ENCODE measurements at regions not wholly inside any gene's neighbourhood (a gene's known extent, or its start where the extent isn't known, plus 50 kb on each side); places are given as distances from the start of the nearest gene placed in this dataset.

GRCh38 chr1:193566735-193567134 is 380.3 kb upstream of the B3GALT2 start:
- no peak for TF ChIP-seq CTCF (IDR thresholded peaks at IDR 0.05; ENCODE audit: insufficient read depth, low read length)
- DNase-seq (ENCODE audit: low read depth) = no peak
- no peak overlapping the region for H3K4me3 ChIP-seq (ENCODE audit: low read depth, low read length)

DNA sequence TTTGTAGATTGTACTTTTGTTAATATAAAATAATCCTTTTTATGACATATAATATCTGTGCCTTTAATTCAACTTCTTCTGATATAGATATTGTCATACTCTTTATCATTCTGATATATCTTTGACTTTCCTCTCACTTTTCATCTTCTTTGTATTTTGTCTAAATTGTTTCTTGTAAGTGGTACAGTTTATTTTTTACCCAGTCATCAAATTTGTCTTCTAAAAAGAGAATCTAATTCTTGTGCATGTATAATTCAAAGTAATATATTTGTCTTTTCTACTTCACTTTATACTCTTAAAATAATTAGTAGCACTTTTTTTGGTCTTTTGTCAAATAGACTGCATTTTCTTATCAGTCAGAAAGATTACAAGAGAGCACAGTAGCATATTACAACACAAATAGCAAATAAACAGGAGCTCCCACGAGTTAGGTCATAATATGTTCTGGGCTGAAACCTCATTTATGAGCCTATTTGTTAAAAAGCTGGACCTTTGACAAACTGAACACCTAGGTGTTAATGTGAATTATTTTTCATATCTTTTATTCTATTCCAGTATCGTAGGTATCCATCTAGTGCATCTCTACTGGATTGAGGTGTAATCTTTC is 379.7 kb upstream of the B3GALT2 start:
- TF ChIP-seq CTCF (IDR thresholded peaks at IDR 0.05; ENCODE audit: insufficient read depth, low read length) = no peak
- H3K4me3 ChIP-seq (ENCODE audit: low read depth, low read length) = no peak overlapping the region
- no peak for DNase-seq (ENCODE audit: low read depth)

DNA sequence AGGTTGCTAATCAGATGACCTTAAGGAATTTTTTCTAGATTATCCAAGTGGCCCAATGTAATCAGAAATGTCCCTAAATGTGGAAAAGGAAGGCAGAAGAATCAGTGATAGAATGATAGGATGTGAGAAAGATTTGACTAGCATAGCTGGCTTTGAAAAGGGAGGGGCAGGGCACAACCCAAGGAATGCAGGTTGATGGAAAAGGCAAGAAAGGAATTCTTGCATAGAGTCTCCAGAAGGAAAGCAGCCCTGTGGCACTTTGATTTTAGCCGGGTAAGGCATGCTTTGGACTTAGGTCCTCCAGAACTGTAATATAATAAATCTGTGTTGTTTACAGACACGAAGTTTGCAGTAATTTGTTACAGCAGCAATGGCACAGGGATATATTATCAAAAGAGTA is 375.7 kb upstream of the B3GALT2 start:
- TF ChIP-seq CTCF (IDR thresholded peaks at IDR 0.05; ENCODE audit: insufficient read depth, low read length) = no peak
- H3K4me3 ChIP-seq (ENCODE audit: low read depth, low read length) = no peak overlapping the region
- DNase-seq (ENCODE audit: low read depth) = no peak

DNA sequence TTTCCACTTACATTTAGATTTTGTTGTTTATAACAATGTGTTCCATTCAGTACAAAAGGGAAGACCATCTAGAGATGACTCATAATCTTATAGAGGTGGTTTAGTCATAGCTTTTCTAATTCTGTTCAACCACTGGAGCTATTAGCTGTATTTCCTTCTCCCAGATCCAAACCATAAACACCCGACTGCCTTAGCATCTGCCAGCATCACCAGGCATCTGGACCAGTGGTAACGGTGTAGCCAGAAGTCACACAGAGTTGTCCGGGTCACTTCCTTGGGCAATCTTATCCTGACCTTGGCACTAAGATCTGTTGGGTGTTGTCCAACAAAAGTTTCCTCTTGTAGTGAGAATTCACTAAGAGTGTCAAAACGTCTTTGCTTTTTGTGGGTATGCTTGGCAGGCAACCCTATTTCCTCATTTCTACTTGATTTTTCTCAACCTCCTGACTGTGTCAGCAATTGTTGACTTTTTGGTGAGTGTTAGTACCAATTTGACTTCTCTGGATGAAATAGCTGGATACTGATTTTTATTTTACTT is 372.1 kb upstream of the B3GALT2 start:
- no peak for TF ChIP-seq CTCF (IDR thresholded peaks at IDR 0.05; ENCODE audit: insufficient read depth, low read length)
- DNase-seq (ENCODE audit: low read depth) = peak; percentile 74
- no peak overlapping the region for H3K4me3 ChIP-seq (ENCODE audit: low read depth, low read length)

GRCh38 chr1:193555662-193556441 is 369.4 kb upstream of the B3GALT2 start:
- no peak overlapping the region for H3K4me3 ChIP-seq (ENCODE audit: low read depth, low read length)
- DNase-seq (ENCODE audit: low read depth) = no peak
- TF ChIP-seq CTCF (IDR thresholded peaks at IDR 0.05; ENCODE audit: insufficient read depth, low read length) = no peak

DNA sequence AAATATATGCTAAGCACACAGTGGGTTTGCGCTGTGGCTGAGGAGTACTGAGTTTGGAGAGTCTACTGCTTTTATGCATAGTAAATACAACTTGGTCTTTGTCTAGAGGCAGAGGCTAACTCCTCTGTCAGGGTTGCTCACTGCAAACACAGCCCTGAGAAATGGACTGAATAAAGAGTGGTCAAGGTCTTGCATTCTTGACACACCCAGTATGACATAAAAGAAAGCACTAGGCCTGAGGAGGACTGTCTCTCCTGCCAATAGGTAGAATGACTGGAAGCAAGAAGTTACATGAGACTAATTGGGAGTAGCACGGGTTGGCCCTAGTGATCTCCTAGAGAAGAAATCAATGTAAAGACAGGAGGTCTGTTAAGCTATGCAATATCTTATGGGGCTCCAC is 367.2 kb upstream of the B3GALT2 start:
- H3K4me3 ChIP-seq (ENCODE audit: low read depth, low read length) = no peak overlapping the region
- no peak for DNase-seq (ENCODE audit: low read depth)
- no peak for TF ChIP-seq CTCF (IDR thresholded peaks at IDR 0.05; ENCODE audit: insufficient read depth, low read length)
